ENCODE measurements at regions not wholly inside any gene's neighbourhood (a gene's known extent, or its start where the extent isn't known, plus 50 kb on each side); places are given as distances from the start of the nearest gene placed in this dataset.

DNA sequence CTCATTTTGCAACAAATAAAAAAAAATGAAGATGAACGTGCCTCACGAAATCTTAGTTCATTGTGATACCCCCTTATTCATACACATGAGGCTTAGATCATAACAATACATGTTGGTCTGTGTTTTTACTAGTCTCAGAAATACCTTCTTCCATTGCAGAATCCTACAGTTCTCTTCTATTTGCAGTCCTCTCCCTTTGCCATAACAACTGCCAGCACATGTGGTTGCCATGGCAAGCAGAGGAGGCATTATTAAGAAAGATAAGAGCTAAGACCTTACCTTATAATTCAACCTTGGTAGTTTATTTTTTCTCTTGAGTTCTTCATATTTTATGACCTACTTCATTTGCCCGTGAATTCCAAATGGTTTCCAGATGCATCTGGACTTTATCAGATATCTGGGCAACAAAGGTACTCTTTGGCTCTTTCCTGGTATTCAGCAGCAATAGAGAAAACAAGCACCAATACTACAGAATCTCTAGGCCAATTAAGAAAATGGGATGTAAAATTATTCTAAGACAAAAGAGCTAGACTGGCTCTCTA lies 524.0 kb downstream of the CMPK2 start:
- DNase-seq (ENCODE audit: low spot score) = no peak
- H3K36me3 ChIP-seq = no peaks in the 10 kb centered on the region
- no peak overlapping the region for H3K27ac ChIP-seq
- no peaks in the 10 kb centered on the region for H3K9me3 ChIP-seq
- no peaks in the 10 kb centered on the region for H3K27me3 ChIP-seq
- no peaks in the 10 kb centered on the region for H3K4me1 ChIP-seq
- no peak overlapping the region for H3K4me3 ChIP-seq
- TF ChIP-seq, protein P1, sequence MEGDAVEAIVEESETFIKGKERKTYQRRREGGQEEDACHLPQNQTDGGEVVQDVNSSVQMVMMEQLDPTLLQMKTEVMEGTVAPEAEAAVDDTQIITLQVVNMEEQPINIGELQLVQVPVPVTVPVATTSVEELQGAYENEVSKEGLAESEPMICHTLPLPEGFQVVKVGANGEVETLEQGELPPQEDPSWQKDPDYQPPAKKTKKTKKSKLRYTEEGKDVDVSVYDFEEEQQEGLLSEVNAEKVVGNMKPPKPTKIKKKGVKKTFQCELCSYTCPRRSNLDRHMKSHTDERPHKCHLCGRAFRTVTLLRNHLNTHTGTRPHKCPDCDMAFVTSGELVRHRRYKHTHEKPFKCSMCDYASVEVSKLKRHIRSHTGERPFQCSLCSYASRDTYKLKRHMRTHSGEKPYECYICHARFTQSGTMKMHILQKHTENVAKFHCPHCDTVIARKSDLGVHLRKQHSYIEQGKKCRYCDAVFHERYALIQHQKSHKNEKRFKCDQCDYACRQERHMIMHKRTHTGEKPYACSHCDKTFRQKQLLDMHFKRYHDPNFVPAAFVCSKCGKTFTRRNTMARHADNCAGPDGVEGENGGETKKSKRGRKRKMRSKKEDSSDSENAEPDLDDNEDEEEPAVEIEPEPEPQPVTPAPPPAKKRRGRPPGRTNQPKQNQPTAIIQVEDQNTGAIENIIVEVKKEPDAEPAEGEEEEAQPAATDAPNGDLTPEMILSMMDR (IDR thresholded peaks at IDR 0.05) = no peak

DNA sequence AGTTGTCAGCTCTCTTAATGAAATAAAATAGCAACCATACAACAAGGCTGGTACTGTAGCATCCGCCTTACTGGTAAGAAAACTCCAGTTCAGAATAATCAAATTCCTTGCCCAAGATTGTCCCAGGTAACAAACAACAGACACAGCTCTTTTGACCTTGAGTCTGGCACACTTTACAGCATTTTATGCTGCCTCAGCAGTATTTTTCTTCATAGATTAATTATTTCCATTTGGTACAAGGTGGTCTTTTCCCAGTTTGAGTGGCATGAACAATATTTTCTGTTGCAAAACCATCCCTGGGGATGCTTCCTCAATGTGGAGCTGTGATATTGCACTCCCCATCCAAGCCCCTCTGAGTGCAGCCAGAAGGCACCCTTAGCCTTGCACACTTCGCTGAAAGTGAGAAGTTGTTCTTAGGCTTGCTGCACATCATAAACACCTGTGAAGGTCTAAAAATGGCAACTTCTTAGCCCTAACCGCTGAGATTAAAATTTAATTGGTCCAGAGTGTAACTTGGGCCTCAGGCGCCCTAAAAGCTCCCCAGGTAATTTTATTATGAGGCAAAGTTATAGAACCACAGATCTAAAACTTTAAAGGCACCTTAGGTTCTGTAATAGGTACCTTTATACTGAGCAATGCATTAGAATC lies 523.3 kb downstream of the CMPK2 start:
- Histone ChIP-seq H3K9me3 (no peaks in the 10 kb centered on the region), H3K4me1 (no peaks in the 10 kb centered on the region), H3K4me3 (no peak overlapping the region), H3K36me3 (no peaks in the 10 kb centered on the region), H3K27me3 (no peaks in the 10 kb centered on the region), H3K27ac (no peak overlapping the region)
- DNase-seq (ENCODE audit: low spot score) = no peak
- TF ChIP-seq, protein P1 (IDR thresholded peaks at IDR 0.05) = no peak

DNA sequence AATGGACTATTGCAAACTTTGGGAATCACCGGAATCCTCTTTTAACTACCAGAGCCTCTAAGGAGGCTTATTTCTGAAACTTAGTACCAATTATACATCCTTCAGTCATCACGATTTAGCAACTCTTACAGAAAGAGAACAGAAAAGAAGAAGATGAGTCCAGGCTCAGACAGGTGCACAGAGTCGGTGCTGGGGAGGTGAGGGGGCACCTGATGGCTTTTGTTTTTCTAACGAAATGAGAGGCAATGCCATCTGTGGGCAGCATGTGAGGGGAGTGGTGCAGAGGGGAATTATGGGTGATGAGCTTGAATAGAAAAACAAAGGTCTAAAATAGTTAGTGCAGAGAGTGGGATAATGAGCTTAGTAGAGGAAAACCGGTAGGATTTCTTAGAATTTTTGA lies 522.6 kb downstream of the CMPK2 start:
- Histone ChIP-seq H3K27me3 (no peaks in the 10 kb centered on the region), H3K4me1 (no peaks in the 10 kb centered on the region), H3K4me3 (no peak overlapping the region), H3K27ac (no peak overlapping the region), H3K36me3 (no peaks in the 10 kb centered on the region), H3K9me3 (no peaks in the 10 kb centered on the region)
- no peak for DNase-seq (ENCODE audit: low spot score)
- TF ChIP-seq, protein P1 (IDR thresholded peaks at IDR 0.05) = no peak

DNA sequence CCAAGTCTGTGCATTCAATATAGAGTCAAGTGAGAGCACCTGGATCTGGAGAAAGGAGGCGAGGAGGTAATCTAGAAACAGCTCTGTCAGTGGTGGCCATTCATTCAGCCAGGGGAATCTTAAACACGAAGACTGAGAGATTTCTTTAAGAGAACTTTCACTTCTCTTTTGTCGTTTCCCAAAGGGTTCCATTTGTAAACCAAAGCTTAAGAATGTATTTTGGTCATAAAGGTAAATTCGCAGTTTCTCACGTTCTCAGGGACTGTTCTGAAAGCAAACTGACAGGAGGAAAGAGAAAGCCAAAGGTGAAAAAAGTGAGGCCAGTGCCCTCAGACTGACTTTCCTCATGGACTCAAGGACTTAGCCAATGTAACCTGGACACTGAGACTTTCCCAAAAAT lies 513.5 kb downstream of the CMPK2 start:
- no peaks in the 10 kb centered on the region for H3K4me1 ChIP-seq
- no peak overlapping the region for H3K4me3 ChIP-seq
- H3K27ac ChIP-seq = no peak overlapping the region
- H3K27me3 ChIP-seq = no peaks in the 10 kb centered on the region
- H3K36me3 ChIP-seq = no peaks in the 10 kb centered on the region
- no peak for DNase-seq (ENCODE audit: low spot score)
- TF ChIP-seq, protein P1 (IDR thresholded peaks at IDR 0.05) = no peak
- no peaks in the 10 kb centered on the region for H3K9me3 ChIP-seq

DNA sequence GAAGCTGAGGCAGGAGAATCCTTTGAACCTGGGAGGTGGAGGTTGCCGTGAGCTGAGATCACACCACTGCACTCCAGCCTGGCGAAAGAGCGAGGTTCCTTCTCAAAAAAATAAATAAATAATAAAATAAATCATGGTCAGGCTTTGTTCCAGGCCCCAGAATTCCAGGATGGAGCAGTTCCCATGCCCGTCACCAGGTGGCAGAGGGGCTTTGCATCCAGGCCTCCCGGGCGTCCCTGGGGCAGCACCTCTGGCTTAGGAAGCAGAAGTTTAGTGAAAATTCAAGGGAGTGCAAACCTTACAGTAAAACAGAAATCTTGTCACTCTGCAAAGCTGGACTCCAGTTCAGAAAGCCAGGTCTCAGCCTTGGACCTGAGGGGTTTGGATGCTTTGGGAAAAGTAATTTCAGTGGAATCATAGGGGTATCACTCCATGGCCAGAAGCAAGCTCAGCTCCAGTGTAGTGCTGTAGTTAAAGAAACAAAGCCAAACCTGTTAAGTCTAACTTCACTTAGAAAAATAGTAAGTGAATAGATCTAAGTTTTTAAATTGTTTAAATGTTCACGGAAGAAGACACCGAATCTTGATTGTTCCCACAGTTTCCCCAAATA lies 512.7 kb downstream of the CMPK2 start:
- DNase-seq (ENCODE audit: low spot score) = no peak
- TF ChIP-seq, protein P1 (IDR thresholded peaks at IDR 0.05) = peak; percentile 43 to 73

More for the DNA sequence above, 512.7 kb downstream of the CMPK2 start:
- Histone ChIP-seq H3K4me3 (no peak overlapping the region), H3K36me3 (no peaks in the 10 kb centered on the region), H3K27ac (no peak overlapping the region), H3K4me1 (no peaks in the 10 kb centered on the region), H3K9me3 (no peaks in the 10 kb centered on the region), H3K27me3 (no peaks in the 10 kb centered on the region)

All from right atrium auricular region (tissue), 2 donors.